ENCODE measurements at regions not wholly inside any gene's neighbourhood (a gene's known extent, or its start where the extent isn't known, plus 50 kb on each side); places are given as distances from the start of the nearest gene placed in this dataset.
"Not testable (repeated sequence)": the region's sequence is repeated elsewhere in the genome, so short reads cannot be mapped to it uniquely, and the experiment has no call there.

GRCh38 chr12:89870413-89871184 is 162.0 kb upstream of the ATP2B1 start:
- DNase-seq = no peak

GRCh38 chr12:89867611-89868010 is 159.0 kb upstream of the ATP2B1 start:
- not testable (repeated sequence) for DNase-seq

- DNase-seq = no peak
Measured at GRCh38 chr12:89864411-89864810, 155.8 kb upstream of the ATP2B1 start.

GRCh38 chr12:89863968-89864367 is 155.3 kb upstream of the ATP2B1 start:
- peak; percentile 16 for DNase-seq

- no peak for DNase-seq
Measured at GRCh38 chr12:89863493-89863938, 154.9 kb upstream of the ATP2B1 start.

- DNase-seq = peak; percentile 69
Measured at GRCh38 chr12:89862511-89863445, 154.1 kb upstream of the ATP2B1 start.

- DNase-seq = no peak
Measured at GRCh38 chr12:89861086-89861485, 152.4 kb upstream of the ATP2B1 start.

GRCh38 chr12:89859508-89860220 is 151.0 kb upstream of the ATP2B1 start:
- no peak for DNase-seq

- DNase-seq = no peak
Measured at GRCh38 chr12:89858718-89859117, 150.1 kb upstream of the ATP2B1 start.

GRCh38 chr12:89857652-89858274 is 149.1 kb upstream of the ATP2B1 start:
- DNase-seq = no peak

GRCh38 chr12:89856431-89856830 is 147.8 kb upstream of the ATP2B1 start:
- DNase-seq = peak; percentile 46

GRCh38 chr12:89848732-89849131 is 140.1 kb upstream of the ATP2B1 start:
- DNase-seq = no peak

GRCh38 chr12:89846473-89847055 is 137.9 kb upstream of the ATP2B1 start:
- no peak for DNase-seq

- no peak for DNase-seq
Measured at GRCh38 chr12:89845767-89846166, 137.1 kb upstream of the ATP2B1 start.

GRCh38 chr12:89845366-89845765 is 136.7 kb upstream of the ATP2B1 start:
- DNase-seq = no peak

- DNase-seq = no peak
Measured at GRCh38 chr12:89844539-89844938, 135.9 kb upstream of the ATP2B1 start.

- DNase-seq = no peak
Measured at GRCh38 chr12:89840162-89840922, 131.7 kb upstream of the ATP2B1 start.

GRCh38 chr12:89839444-89839843 is 130.8 kb upstream of the ATP2B1 start:
- no peak for DNase-seq

- DNase-seq = no peak
Measured at GRCh38 chr12:89838833-89839232, 130.2 kb upstream of the ATP2B1 start.

GRCh38 chr12:89836026-89836425 is 127.4 kb upstream of the ATP2B1 start:
- DNase-seq = no peak

GRCh38 chr12:89834676-89835075 is 126.0 kb upstream of the ATP2B1 start:
- DNase-seq = no peak
